HCT116 (cell line): ENCODE measurements at regions not wholly inside any gene's neighbourhood (a gene's known extent, or its start where the extent isn't known, plus 50 kb on each side); places are given as distances from the start of the nearest gene placed in this dataset.

ENCODE experiments used
- EZH2 ChIP-seq: fragments of 200-600 bp; sonication (generic); IDR thresholded peaks from 2 replicates; pipeline ENCODE4 v1.6.1; 2017; ENCODE audit warnings: antibody characterized with exemption, mixed run types
- JUND ChIP-seq: IDR thresholded peaks from 2 replicates; pipeline ENCODE4 v1.6.1; 2012
- MAX ChIP-seq: IDR thresholded peaks from 2 replicates; pipeline ENCODE4 v1.6.1; 2012
- POLR2A ChIP-seq: IDR thresholded peaks from 2 replicates; pipeline ENCODE4 v1.7.0; 2011; ENCODE audit warnings: borderline replicate concordance; ENCODE audit not compliant: insufficient read depth, insufficient read length; ENCODE audit errors: extremely low read depth
- RAD21 ChIP-seq: IDR thresholded peaks from 2 replicates; pipeline ENCODE4 v1.6.1; 2012; ENCODE audit warnings: low read depth, mild to moderate bottlenecking
- REST ChIP-seq: IDR thresholded peaks from 2 replicates; pipeline ENCODE4 v1.6.1; 2012; ENCODE audit warnings: low read depth
- SIN3A ChIP-seq: IDR thresholded peaks from 2 replicates; pipeline ENCODE4 v1.6.1; 2012; ENCODE audit warnings: low read depth
- SRF ChIP-seq: IDR thresholded peaks from 2 replicates; pipeline ENCODE4 v1.6.1; 2012; ENCODE audit warnings: low read depth
- TF ChIP-seq, protein P1 (sequence below), 3 experiments: fragments of 200-600 bp in 1 of 3; sonication (generic) in 1 of 3; IDR thresholded peaks in 2 of 3; conservative IDR thresholded peaks in 1 of 3; 2 replicates each; pipeline ENCODE4 v1.5.1; 2012 to 2017; ENCODE audit warnings: low read depth in 2 of 3, low read length in 2 of 3, antibody characterized with exemption in 1 of 3, borderline replicate concordance in 1 of 3, control low read depth in 1 of 3, mild to moderate bottlenecking in 1 of 3, mixed read lengths in 1 of 3, mixed run types in 1 of 3, moderate library complexity in 1 of 3; ENCODE audit not compliant: insufficient read depth in 1 of 3

DNA sequence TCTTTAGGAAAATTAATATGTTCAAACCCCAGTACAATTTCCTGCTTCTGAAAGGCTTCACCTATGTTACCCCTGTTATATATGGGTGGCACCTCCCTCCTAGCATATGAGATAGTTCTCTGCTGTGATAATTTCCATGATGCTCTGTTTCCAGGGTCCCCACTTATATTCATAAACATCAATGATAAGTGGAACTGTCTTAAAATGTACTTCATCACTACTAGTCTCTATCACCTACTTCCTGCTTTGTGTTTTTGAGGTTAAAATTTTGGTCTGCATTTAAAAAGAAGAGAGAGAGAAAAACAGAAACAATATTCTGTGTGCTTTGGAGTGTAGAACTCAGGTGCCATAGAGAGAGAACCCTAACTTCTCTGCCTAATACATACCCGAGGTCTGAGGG is 234.7 kb downstream of the HTR1A start:
- TF ChIP-seq EZH2 (no peak), JUND (no peak), RAD21 (no peak), MAX (no peak), SRF (no peak), SIN3A (no peak), REST (no peak), POLR2A (no peak)
- TF ChIP-seq, protein P1, sequence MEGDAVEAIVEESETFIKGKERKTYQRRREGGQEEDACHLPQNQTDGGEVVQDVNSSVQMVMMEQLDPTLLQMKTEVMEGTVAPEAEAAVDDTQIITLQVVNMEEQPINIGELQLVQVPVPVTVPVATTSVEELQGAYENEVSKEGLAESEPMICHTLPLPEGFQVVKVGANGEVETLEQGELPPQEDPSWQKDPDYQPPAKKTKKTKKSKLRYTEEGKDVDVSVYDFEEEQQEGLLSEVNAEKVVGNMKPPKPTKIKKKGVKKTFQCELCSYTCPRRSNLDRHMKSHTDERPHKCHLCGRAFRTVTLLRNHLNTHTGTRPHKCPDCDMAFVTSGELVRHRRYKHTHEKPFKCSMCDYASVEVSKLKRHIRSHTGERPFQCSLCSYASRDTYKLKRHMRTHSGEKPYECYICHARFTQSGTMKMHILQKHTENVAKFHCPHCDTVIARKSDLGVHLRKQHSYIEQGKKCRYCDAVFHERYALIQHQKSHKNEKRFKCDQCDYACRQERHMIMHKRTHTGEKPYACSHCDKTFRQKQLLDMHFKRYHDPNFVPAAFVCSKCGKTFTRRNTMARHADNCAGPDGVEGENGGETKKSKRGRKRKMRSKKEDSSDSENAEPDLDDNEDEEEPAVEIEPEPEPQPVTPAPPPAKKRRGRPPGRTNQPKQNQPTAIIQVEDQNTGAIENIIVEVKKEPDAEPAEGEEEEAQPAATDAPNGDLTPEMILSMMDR (IDR thresholded peaks at IDR 0.05 in 2 of 3, conservative IDR thresholded peaks at IDR 0.05 in 1 of 3; ENCODE audit: borderline replicate concordance in 1 of 3, insufficient read depth in 1 of 3, low read depth in 2 of 3, low read length in 2 of 3) = no peak
